Fibroblast of skin of scalp (primary cell): ENCODE measurements at regions not wholly inside any gene's neighbourhood (a gene's known extent, or its start where the extent isn't known, plus 50 kb on each side); places are given as distances from the start of the nearest gene placed in this dataset.

Experiments
- DNase-seq: peaks from one replicate; pipeline ENCODE4 v3.0.0-alpha.2; 2013

- no peak for DNase-seq
These were observed 63.0 kb upstream of the ACSL3 start for GRCh38 chr2:222797871-222798270.

GRCh38 chr2:222798528-222798927 is 62.3 kb upstream of the ACSL3 start:
- DNase-seq, result no peak

GRCh38 chr2:222799262-222799918 is 61.4 kb upstream of the ACSL3 start:
- no peak for DNase-seq

GRCh38 chr2:222802514-222803196 is 58.2 kb upstream of the ACSL3 start:
- DNase-seq, result no peak

- no peak for DNase-seq
These were observed 56.5 kb upstream of the ACSL3 start for GRCh38 chr2:222804351-222804750.

- no peak for DNase-seq
These were observed 55.1 kb upstream of the ACSL3 start for GRCh38 chr2:222805591-222806304.

GRCh38 chr2:222806526-222807137 is 54.2 kb upstream of the ACSL3 start:
- no peak for DNase-seq

- no peak for DNase-seq
These were observed 53.4 kb upstream of the ACSL3 start for GRCh38 chr2:222807431-222807830.

GRCh38 chr2:222809582-222809981 is 51.3 kb upstream of the ACSL3 start:
- no peak for DNase-seq

- DNase-seq, result no peak
These were observed 50.8 kb upstream of the ACSL3 start for GRCh38 chr2:222810044-222810443.
